H1 (cell line): ENCODE measurements at regions not wholly inside any gene's neighbourhood (a gene's known extent, or its start where the extent isn't known, plus 50 kb on each side); places are given as distances from the start of the nearest gene placed in this dataset.

Experiments
- BRCA1 ChIP-seq: IDR thresholded peaks from 2 replicates; pipeline ENCODE4 v1.6.1; 2012; ENCODE audit warnings: low read depth, low read length, improper control_type of control experiment
- CHD2 ChIP-seq: IDR thresholded peaks from 2 replicates; pipeline ENCODE4 v1.6.1; 2012; ENCODE audit warnings: low read length, improper control_type of control experiment
- KDM1A ChIP-seq: fragments of 200-600, 300-600 bp; sonication (generic); IDR thresholded peaks from 2 replicates; pipeline ENCODE4 v1.7.1; 2016; ENCODE audit warnings: mild to moderate bottlenecking, low read length, borderline replicate concordance
- PHF8 ChIP-seq: fragments of 200-600 bp; sonication (generic); conservative IDR thresholded peaks from 2 replicates; pipeline ENCODE4 v1.7.1; 2012; ENCODE audit warnings: low read depth, mild to moderate bottlenecking, inconsistent platforms, low read length, moderate library complexity
- POU5F1 ChIP-seq: IDR thresholded peaks from 2 replicates; pipeline ENCODE4 v1.6.1; 2011; ENCODE audit warnings: low read depth, mild to moderate bottlenecking, low read length, moderate library complexity
- RNF2 ChIP-seq: fragments of 200-900, 300-1000 bp; sonication (generic); IDR thresholded peaks from 2 replicates; pipeline ENCODE4 v1.7.1; 2016; ENCODE audit warnings: borderline replicate concordance, low read depth, mild to moderate bottlenecking, antibody characterized with exemption, low read length; ENCODE audit not compliant: poor library complexity, severe bottlenecking; ENCODE audit errors: missing control alignments
- SRF ChIP-seq: IDR thresholded peaks from 2 replicates; pipeline ENCODE4 v1.6.1; 2011; ENCODE audit warnings: mild to moderate bottlenecking, low read depth, low read length, moderate library complexity
- TBP ChIP-seq: IDR thresholded peaks from 2 replicates; pipeline ENCODE4 v1.6.1; 2011; ENCODE audit warnings: low read depth, low read length, improper control_type of control experiment
- USF2 ChIP-seq: IDR thresholded peaks from 2 replicates; pipeline ENCODE4 v1.6.1; 2011; ENCODE audit warnings: low read length, improper control_type of control experiment
- TF ChIP-seq, protein P1 (sequence below): fragments of 300-600 bp; sonication (generic); IDR thresholded peaks from 2 replicates; pipeline ENCODE4 v1.7.1; 2012; ENCODE audit warnings: low read length, moderate library complexity, mild to moderate bottlenecking, inconsistent platforms; ENCODE audit not compliant: insufficient replicate concordance

DNA sequence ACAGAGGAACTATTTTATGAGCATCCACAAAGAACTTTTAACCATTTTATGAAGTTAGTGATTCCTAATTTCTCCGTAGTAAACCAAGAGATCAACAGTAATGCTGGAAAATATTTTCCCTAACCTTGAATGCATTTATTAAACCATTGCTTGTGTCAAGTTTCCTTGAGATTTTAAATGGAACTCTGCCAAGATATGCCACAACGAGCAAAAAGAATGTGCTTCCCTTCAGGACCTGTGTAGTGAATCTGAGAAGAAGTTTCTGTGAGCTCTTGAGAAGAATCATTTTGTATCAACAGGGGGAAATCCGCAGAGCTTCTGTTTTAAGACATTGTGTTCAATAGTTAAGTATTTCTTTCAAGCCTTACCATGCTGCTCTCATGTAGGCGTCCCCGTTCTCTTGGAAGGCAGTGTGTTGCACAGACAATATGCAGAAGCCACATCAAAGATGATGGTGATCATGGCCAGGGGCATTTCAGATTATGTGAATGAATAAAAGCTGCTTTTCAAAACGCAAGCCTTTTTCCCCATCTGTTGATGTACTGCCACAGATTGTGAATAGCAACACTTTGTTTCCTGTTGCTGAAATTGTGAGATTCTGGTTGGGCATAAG lies 439.8 kb downstream of the BMP2 start (continued):
- TF ChIP-seq, protein P1, sequence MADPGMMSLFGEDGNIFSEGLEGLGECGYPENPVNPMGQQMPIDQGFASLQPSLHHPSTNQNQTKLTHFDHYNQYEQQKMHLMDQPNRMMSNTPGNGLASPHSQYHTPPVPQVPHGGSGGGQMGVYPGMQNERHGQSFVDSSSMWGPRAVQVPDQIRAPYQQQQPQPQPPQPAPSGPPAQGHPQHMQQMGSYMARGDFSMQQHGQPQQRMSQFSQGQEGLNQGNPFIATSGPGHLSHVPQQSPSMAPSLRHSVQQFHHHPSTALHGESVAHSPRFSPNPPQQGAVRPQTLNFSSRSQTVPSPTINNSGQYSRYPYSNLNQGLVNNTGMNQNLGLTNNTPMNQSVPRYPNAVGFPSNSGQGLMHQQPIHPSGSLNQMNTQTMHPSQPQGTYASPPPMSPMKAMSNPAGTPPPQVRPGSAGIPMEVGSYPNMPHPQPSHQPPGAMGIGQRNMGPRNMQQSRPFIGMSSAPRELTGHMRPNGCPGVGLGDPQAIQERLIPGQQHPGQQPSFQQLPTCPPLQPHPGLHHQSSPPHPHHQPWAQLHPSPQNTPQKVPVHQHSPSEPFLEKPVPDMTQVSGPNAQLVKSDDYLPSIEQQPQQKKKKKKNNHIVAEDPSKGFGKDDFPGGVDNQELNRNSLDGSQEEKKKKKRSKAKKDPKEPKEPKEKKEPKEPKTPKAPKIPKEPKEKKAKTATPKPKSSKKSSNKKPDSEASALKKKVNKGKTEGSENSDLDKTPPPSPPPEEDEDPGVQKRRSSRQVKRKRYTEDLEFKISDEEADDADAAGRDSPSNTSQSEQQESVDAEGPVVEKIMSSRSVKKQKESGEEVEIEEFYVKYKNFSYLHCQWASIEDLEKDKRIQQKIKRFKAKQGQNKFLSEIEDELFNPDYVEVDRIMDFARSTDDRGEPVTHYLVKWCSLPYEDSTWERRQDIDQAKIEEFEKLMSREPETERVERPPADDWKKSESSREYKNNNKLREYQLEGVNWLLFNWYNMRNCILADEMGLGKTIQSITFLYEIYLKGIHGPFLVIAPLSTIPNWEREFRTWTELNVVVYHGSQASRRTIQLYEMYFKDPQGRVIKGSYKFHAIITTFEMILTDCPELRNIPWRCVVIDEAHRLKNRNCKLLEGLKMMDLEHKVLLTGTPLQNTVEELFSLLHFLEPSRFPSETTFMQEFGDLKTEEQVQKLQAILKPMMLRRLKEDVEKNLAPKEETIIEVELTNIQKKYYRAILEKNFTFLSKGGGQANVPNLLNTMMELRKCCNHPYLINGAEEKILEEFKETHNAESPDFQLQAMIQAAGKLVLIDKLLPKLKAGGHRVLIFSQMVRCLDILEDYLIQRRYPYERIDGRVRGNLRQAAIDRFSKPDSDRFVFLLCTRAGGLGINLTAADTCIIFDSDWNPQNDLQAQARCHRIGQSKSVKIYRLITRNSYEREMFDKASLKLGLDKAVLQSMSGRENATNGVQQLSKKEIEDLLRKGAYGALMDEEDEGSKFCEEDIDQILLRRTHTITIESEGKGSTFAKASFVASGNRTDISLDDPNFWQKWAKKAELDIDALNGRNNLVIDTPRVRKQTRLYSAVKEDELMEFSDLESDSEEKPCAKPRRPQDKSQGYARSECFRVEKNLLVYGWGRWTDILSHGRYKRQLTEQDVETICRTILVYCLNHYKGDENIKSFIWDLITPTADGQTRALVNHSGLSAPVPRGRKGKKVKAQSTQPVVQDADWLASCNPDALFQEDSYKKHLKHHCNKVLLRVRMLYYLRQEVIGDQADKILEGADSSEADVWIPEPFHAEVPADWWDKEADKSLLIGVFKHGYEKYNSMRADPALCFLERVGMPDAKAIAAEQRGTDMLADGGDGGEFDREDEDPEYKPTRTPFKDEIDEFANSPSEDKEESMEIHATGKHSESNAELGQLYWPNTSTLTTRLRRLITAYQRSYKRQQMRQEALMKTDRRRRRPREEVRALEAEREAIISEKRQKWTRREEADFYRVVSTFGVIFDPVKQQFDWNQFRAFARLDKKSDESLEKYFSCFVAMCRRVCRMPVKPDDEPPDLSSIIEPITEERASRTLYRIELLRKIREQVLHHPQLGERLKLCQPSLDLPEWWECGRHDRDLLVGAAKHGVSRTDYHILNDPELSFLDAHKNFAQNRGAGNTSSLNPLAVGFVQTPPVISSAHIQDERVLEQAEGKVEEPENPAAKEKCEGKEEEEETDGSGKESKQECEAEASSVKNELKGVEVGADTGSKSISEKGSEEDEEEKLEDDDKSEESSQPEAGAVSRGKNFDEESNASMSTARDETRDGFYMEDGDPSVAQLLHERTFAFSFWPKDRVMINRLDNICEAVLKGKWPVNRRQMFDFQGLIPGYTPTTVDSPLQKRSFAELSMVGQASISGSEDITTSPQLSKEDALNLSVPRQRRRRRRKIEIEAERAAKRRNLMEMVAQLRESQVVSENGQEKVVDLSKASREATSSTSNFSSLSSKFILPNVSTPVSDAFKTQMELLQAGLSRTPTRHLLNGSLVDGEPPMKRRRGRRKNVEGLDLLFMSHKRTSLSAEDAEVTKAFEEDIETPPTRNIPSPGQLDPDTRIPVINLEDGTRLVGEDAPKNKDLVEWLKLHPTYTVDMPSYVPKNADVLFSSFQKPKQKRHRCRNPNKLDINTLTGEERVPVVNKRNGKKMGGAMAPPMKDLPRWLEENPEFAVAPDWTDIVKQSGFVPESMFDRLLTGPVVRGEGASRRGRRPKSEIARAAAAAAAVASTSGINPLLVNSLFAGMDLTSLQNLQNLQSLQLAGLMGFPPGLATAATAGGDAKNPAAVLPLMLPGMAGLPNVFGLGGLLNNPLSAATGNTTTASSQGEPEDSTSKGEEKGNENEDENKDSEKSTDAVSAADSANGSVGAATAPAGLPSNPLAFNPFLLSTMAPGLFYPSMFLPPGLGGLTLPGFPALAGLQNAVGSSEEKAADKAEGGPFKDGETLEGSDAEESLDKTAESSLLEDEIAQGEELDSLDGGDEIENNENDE: no peak
- no peak for TF ChIP-seq SRF
- no peak for TF ChIP-seq USF2
- no peak for TF ChIP-seq CHD2
- no peak for TF ChIP-seq TBP
- TF ChIP-seq BRCA1: no peak
- TF ChIP-seq KDM1A: no peak
- no peak for TF ChIP-seq POU5F1
- no peak for TF ChIP-seq PHF8
- no peak for TF ChIP-seq RNF2
